Osteocyte (in vitro differentiated cells): ENCODE measurements at regions not wholly inside any gene's neighbourhood (a gene's known extent, or its start where the extent isn't known, plus 50 kb on each side); places are given as distances from the start of the nearest gene placed in this dataset.

Experiments used
- DNase-seq: peaks from one replicate; pipeline ENCODE4 v3.0.0; 2021; ENCODE audit warnings: mixed read lengths; ENCODE audit not compliant: unreplicated experiment; ENCODE audit errors: extremely low spot score
- H3K27ac Mint-ChIP-seq: one replicate; pipeline ENCODE4 v1.8.0; 2021; ENCODE audit warnings: mild to moderate bottlenecking, mixed read lengths; ENCODE audit not compliant: unreplicated experiment
- H3K27me3 Mint-ChIP-seq: one replicate; pipeline ENCODE4 v1.8.0; 2021; ENCODE audit warnings: mixed read lengths; ENCODE audit not compliant: unreplicated experiment
- H3K36me3 Mint-ChIP-seq: one replicate; pipeline ENCODE4 v1.8.0; 2021; ENCODE audit warnings: mixed read lengths; ENCODE audit not compliant: unreplicated experiment
- H3K4me1 Mint-ChIP-seq: one replicate; pipeline ENCODE4 v1.8.0; 2021; ENCODE audit warnings: mixed read lengths; ENCODE audit not compliant: unreplicated experiment
- H3K4me3 Mint-ChIP-seq: one replicate; pipeline ENCODE4 v1.8.0; 2021; ENCODE audit warnings: mild to moderate bottlenecking, moderate library complexity, mixed read lengths; ENCODE audit not compliant: unreplicated experiment
- H3K9me3 Mint-ChIP-seq: one replicate; pipeline ENCODE4 v1.8.0; 2021; ENCODE audit warnings: mixed read lengths; ENCODE audit not compliant: unreplicated experiment
- CTCF ChIP-seq: fragments of 200-600 bp; sonication (generic); IDR thresholded peaks from 2 replicates; pipeline ENCODE4 v1.5.0; 2021; ENCODE audit warnings: antibody characterized with exemption, mild to moderate bottlenecking, moderate library complexity

- Mint-ChIP-seq H3K4me3 (no peak overlapping the region), H3K27ac (no peak overlapping the region)
- TF ChIP-seq CTCF, result peak; percentile 0
These were observed 105.0 kb downstream of the HNRNPD start for GRCh38 chr4:82268826-82269193.

GRCh38 chr4:82268050-82268825 lies 105.6 kb downstream of the HNRNPD start:
- no peaks in the 10 kb centered on the region for H3K36me3 Mint-ChIP-seq
- H3K4me3 Mint-ChIP-seq, result no peak overlapping the region
- peaks cover 18% of the 10 kb centered on the region for H3K27me3 Mint-ChIP-seq
- H3K4me1 Mint-ChIP-seq, result no peaks in the 10 kb centered on the region
- DNase-seq, result no peak
- TF ChIP-seq CTCF, result peak; percentile 82
- no peaks in the 10 kb centered on the region for H3K9me3 Mint-ChIP-seq
- H3K27ac Mint-ChIP-seq, result no peak overlapping the region

More at GRCh38 chr4:82268826-82269193, 105.0 kb downstream of the HNRNPD start:
- DNase-seq, result no peak
- no peaks in the 10 kb centered on the region for H3K4me1 Mint-ChIP-seq
- H3K27me3 Mint-ChIP-seq, result peaks cover 21% of the 10 kb centered on the region
- H3K36me3 Mint-ChIP-seq, result no peaks in the 10 kb centered on the region
- H3K9me3 Mint-ChIP-seq, result no peaks in the 10 kb centered on the region

DNA sequence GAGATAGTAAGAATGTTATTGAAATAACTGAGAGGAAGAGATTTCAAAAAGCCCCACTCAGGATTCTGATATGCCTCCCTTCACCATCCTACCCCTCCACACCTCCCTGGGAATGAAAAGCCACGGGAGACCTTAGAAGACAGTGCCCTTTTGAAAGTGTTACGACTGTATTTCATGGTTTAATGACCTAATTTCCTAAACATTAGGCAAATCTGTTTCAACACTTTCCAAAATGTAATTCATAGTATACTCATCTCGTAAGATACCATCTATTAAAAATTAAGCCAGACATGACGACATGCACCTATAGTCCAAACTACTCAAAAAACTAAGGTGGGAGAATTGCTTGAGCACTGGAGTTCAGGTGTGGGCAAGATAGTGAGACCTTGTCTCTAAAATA lies 106.3 kb downstream of the HNRNPD start:
- no peak overlapping the region for H3K4me3 Mint-ChIP-seq
- H3K36me3 Mint-ChIP-seq, result no peaks in the 10 kb centered on the region
- DNase-seq, result no peak
- H3K27ac Mint-ChIP-seq, result no peak overlapping the region
- peaks cover 11% of the 10 kb centered on the region for H3K27me3 Mint-ChIP-seq
- no peaks in the 10 kb centered on the region for H3K4me1 Mint-ChIP-seq
- TF ChIP-seq CTCF, result no peak
- no peaks in the 10 kb centered on the region for H3K9me3 Mint-ChIP-seq

DNA sequence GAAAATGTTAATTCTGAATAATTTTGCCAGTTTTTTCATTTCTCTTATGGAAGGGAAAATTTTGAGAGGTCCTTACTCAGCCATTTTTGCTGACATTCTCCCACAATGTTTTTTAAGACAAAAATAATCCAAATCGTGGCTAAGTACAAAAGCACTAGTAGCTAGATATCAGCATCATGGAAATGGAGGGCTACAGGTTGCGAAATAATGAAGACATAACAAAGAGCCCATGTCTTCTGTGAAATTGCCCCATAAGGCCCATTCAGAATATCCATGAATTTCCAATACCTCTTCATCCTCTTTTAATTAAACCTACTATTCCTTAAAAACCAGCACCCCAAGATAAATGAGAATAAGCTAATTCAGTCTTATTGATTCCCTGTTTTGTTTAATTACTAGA lies 107.4 kb downstream of the HNRNPD start:
- Mint-ChIP-seq H3K36me3 (no peaks in the 10 kb centered on the region), H3K4me1 (no peaks in the 10 kb centered on the region), H3K27ac (no peak overlapping the region), H3K4me3 (no peak overlapping the region), H3K9me3 (no peaks in the 10 kb centered on the region), H3K27me3 (peaks cover 12% of the 10 kb centered on the region)
- no peak for DNase-seq
- no peak for TF ChIP-seq CTCF

DNA sequence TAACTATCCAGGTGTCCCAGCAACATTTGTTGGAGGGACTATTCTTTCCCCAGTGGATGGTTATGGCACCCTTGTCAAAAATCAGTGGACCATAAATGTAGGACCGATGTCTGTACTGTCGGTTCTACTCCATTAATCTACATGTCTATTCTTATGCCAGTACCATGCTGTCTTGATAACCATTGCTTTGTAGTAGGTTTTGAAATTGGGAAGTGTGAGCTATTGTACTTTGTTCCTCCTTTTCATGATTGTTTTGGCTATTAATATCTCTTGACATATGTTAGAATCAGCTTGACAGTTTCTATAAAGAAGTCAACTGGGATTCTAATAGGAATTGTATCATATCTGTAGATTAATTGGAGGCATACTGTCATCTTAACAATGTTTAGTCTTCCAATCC lies 112.7 kb downstream of the HNRNPD start:
- Mint-ChIP-seq H3K4me3 (no peak overlapping the region), H3K27me3 (peaks cover 13% of the 10 kb centered on the region), H3K9me3 (no peaks in the 10 kb centered on the region), H3K4me1 (no peaks in the 10 kb centered on the region), H3K36me3 (no peaks in the 10 kb centered on the region), H3K27ac (no peak overlapping the region)
- no peak for TF ChIP-seq CTCF
- DNase-seq, result no peak
